DOHH2 (cell line): ENCODE measurements at regions not wholly inside any gene's neighbourhood (a gene's known extent, or its start where the extent isn't known, plus 50 kb on each side); places are given as distances from the start of the nearest gene placed in this dataset.

Experiments
- CTCF ChIP-seq: fragments of 200-600 bp; sonication (generic); IDR thresholded peaks from one replicate; pipeline ENCODE4 v1.5.1; 2014; ENCODE audit warnings: antibody characterized with exemption, mild to moderate bottlenecking, low read depth, low read length; ENCODE audit not compliant: poor library complexity, severe bottlenecking
- EZH2phosphoT487 ChIP-seq: fragments of 200-600 bp; sonication (generic); IDR thresholded peaks from 2 replicates; pipeline ENCODE4 v1.6.1; 2017; ENCODE audit warnings: borderline replicate concordance, mild to moderate bottlenecking, antibody characterized with exemption, low read length, moderate library complexity, mixed read lengths

GRCh38 chr2:16039823-16040222 is 99.5 kb downstream of the MYCN start:
- TF ChIP-seq CTCF (no peak), EZH2phosphoT487 (no peak)
